GM19043 (cell line): ENCODE measurements at regions not wholly inside any gene's neighbourhood (a gene's known extent, or its start where the extent isn't known, plus 50 kb on each side); places are given as distances from the start of the nearest gene placed in this dataset.

ENCODE experiments used
- ATAC-seq: cut with Tn5 transposase; IDR thresholded peaks from one replicate; pipeline ENCODE4 v1.9.1; 2021; ENCODE audit warnings: low read depth; ENCODE audit not compliant: unreplicated experiment

DNA sequence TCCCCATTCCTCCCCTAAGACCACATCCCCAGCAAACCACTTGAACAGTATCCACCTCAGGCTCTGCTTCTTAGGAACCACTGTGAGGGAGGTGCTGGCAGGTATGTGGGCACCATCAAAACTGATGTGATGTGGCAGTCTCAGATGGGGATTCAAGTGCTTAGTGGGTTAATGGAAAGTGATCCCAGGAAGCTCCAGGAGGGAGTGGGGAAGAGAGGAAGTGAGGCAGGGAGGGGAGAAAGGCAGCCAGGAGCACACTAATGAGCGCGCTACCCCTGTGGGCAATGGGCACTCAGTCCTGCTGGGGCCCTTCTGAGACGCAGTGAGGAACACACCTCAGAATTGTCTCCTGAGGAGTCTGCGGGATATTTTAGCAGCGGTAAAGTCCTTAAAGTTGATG is 263.1 kb upstream of the MOCS1 start:
- no peak for ATAC-seq

DNA sequence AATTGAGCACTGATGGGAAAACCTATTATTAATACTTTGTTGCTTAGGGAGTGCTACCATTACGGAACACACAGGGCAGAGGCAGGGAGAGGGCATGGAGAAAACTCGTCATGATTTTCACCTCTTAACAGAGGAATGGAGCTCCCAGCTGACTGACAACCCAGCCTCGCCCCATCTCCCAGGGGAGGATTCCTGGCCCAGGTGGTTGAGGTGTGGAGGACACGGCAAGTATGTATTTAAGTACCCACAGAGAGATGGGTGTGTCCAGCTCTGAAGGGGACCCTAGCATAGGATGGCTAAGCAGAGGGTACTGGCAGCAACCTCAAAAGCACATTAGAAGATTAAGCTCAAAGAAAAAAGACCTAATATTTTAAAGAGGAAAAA is 261.9 kb upstream of the MOCS1 start:
- no peak for ATAC-seq

DNA sequence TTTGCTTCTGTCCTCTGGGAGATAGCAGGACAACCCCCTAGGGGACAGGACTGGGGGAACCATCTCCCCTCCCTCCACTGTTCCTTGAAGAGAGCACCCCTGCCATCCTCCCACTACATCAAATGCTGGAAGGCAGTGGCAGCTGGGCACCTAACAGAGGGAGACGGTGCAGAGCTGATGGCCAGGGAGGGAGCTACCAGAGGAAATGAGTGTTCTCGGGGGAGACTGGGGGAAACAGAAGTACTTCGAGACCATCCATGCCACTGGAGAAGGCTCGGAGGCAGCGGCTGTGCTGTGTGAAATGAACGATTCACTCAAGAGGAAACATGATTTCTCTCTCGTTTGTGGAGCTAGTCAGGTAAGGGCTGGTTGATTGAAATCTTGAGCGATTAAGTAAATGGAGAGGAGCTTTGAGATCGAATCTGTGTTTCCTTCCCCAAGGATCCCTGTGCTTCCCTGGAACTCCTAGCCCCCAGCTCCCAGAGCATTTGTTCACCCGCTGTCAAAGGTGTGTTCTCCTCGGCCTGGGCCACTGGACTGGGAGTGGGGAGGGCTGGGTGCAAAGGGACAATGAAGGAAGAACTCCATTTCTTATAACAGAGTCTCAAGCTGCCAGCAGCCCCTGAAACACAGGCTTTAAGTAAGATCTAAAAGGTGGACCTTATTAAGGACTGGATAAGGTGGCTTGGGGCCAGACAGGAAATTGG is 261.3 kb upstream of the MOCS1 start:
- no peak for ATAC-seq

- ATAC-seq = no peak
These were observed 260.3 kb upstream of the MOCS1 start for GRCh38 chr6:40194447-40195170.

GRCh38 chr6:40192516-40192915 is 258.3 kb upstream of the MOCS1 start:
- ATAC-seq = no peak

GRCh38 chr6:40188931-40189330 is 254.7 kb upstream of the MOCS1 start:
- no peak for ATAC-seq

DNA sequence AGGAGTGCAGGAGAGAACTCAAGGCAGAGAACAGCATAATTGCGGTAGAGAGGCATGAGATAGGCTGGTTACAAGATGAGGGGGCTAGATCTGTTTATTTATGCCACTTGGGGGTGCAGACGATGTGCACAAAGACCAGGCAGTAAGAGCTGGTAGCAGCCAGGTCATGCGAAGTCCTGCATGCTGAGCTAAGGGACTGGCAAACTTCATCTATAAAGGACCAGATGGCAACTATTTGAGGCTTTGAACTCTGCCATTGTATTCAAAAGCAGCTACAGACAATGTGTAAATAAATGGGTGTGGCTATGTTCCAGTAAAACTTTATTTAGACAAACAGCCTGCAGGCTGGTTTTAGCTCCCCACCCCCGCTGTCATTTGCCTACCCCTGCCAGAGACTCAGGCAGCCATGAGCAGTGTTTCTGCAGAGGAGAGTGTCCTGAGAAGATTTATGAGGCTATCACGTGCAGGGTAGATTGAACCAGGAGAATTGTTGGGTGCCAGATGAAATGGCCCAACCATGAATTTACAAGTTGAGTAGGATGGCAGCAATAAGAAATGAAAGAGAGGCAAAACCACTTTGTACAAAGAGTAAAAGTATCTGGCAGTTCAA is 253.4 kb upstream of the MOCS1 start:
- ATAC-seq = no peak

- no peak for ATAC-seq
These were observed 251.2 kb upstream of the MOCS1 start for GRCh38 chr6:40185486-40185885.

DNA sequence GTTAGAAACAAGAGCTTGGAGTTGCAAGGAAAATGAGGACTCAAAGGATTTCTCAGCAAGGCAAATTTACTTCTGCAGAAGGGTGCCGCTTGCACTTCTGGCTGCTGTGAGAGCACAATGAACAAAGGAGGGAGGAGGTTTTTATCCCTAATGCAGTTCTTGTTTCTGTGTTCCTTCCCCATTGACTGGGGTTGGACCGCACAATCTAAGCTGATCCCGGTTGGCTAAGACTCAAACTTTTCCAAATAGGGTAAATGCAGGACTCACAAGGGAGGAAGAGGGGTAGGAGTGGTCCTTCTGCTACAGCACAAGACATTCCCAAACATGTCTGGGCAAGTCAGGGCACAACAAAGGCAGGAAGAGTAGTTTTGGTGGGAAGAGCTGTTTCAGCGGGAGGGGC is 249.6 kb upstream of the MOCS1 start:
- no peak for ATAC-seq

DNA sequence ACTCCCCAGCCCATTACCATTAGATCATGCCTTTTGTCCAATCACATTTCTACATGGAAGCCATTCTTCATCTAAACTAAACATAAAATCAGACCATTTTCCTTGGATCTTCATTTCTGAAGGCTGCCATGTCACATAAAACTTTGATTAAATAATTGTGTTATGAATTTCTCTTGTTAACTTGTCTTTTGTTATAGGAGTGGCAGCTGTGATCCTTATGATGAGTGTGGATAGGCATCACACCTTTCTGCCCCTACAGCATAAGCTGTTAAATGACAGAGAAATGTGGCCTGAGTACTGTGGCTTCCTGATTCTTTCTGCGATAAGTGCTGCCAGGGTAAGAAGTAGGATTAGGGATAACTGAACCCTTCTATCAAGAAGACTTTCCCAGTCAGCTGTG is 247.1 kb upstream of the MOCS1 start:
- ATAC-seq = no peak

DNA sequence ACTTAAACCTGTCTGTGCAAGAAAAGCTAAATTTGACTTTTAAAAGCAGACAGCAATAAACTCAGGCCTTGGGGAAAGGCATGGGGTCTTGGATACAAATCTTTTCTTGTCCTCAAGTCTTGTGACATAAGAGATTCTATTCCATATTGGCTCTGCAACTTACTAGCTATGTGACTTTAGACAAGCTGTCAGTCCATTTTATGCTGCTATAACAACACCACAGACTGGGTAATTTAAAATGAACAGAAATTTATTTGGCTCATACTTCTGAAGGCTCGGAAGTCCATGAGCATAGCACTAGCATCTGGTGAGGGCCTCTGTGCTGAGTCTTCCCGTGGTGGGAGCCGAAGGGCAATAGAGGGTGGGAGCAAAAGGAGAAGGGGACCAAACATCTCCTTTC is 246.0 kb upstream of the MOCS1 start:
- ATAC-seq = no peak

DNA sequence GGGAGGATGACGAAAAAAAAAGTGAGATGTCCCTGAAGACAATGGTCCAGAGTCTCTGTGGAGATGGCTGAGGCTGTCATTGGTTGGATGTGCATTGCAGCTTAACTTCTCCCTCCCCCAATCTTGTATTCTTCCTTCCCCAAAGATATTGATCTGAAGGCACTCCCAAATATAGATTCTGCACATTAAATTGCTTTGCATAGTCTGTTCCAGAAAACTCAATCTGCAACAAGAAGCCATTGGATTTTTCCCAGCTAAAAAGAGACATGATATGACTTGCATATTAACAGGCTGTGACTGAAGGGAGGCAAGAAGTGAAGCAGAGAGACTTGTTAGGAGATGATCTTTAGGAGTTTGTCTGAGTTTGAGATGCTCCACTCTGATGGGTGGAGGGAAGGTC is 245.2 kb upstream of the MOCS1 start:
- no peak for ATAC-seq

DNA sequence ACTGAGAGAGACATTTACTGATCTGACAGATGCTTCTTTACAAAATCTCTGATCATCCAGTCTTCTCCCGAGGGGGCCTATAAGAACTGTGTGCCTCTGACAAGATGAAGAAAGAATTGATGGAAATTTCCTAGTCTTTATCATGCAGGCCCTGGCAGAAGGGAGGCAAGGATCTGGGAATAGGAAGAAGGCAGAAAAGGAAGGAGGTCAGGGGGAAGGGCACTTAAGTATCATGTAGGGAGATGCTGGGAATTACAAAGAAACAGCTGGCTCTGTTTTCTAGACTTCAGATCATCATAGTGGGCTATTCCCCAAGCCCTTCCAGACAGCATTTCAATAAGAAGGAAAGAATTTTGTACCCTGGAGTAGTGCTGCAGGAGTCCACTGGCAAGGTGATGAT is 243.3 kb upstream of the MOCS1 start:
- no peak for ATAC-seq

- ATAC-seq = no peak
These were observed 241.9 kb upstream of the MOCS1 start for GRCh38 chr6:40176152-40176551.

DNA sequence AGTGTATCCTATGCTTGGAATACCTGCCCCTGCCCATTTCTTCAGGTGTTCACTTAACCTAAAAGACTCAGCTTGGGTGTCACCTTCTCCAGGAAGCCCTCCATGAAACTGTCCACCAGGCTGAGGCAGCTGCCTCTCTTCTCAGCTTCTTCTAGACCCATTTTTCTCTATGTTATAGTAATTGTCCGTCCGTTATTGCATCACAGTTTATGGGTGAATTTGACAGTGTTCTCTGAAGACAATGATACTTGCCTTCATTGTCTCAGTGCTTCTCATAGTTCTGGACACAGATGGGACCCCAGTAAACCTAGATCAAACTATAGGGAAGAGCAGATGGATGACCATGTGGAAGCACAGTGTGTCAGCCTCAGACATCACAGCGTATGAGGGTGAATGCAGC is 238.0 kb upstream of the MOCS1 start:
- no peak for ATAC-seq

GRCh38 chr6:40171343-40171742 is 237.1 kb upstream of the MOCS1 start:
- ATAC-seq = no peak

- no peak for ATAC-seq
These were observed 236.6 kb upstream of the MOCS1 start for GRCh38 chr6:40170856-40171255.

DNA sequence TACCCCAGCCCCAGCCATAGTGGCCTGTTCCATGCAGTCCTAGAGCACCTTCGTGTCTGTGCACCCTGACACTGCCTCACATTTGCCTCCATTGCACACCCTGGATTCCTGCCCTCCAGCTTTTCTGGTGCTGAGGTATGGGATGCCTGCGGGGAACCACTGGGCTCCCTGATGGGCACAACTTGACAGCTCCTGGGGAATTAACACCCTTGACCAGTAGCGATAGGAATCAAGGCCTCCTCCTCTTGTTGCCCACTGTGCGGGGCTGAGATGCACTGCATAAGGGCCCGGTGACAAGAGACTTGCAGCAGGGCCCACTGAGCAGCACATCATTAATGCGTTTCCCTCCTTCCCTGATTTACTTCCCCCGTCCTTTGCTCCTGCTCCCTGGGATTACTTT is 235.6 kb upstream of the MOCS1 start:
- no peak for ATAC-seq

DNA sequence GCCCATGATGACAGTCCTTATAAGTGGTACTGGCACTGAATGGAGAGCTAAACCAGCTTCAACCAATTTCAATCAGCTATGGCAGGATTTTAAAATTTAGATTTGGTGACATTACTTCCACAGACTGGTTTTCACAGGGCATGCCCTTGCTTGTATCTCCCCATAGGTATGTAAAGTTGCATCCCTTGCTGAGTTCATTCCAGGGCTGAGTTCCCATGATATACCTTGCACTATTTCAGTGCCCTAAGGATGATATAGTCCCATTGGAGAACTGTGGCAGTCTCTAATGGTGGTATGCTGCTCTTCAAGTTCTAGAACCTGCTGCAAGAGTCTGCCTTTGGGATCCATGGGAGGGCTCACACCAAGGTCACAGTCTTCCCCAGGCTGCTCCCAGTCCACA is 232.7 kb upstream of the MOCS1 start:
- ATAC-seq = no peak

GRCh38 chr6:40165036-40165709 is 230.9 kb upstream of the MOCS1 start:
- no peak for ATAC-seq

GRCh38 chr6:40164345-40164755 is 230.1 kb upstream of the MOCS1 start:
- no peak for ATAC-seq
